GM10266 (cell line): ENCODE measurements at regions not wholly inside any gene's neighbourhood (a gene's known extent, or its start where the extent isn't known, plus 50 kb on each side); places are given as distances from the start of the nearest gene placed in this dataset.

ENCODE experiments used
- DNase-seq: peaks from one replicate; pipeline ENCODE4 v3.0.0; 2012; ENCODE audit errors: extremely low spot score
- TF ChIP-seq, protein P1 (sequence below): IDR thresholded peaks from 2 replicates; pipeline ENCODE4 v1.5.1; 2012; ENCODE audit warnings: mild to moderate bottlenecking, low read depth; ENCODE audit not compliant: control insufficient read depth, insufficient read depth; ENCODE audit errors: missing control alignments

GRCh38 chr6:12584631-12585405, 131.7 kb upstream of the PHACTR1 start:
- DNase-seq, result no peak
- TF ChIP-seq, protein P1, sequence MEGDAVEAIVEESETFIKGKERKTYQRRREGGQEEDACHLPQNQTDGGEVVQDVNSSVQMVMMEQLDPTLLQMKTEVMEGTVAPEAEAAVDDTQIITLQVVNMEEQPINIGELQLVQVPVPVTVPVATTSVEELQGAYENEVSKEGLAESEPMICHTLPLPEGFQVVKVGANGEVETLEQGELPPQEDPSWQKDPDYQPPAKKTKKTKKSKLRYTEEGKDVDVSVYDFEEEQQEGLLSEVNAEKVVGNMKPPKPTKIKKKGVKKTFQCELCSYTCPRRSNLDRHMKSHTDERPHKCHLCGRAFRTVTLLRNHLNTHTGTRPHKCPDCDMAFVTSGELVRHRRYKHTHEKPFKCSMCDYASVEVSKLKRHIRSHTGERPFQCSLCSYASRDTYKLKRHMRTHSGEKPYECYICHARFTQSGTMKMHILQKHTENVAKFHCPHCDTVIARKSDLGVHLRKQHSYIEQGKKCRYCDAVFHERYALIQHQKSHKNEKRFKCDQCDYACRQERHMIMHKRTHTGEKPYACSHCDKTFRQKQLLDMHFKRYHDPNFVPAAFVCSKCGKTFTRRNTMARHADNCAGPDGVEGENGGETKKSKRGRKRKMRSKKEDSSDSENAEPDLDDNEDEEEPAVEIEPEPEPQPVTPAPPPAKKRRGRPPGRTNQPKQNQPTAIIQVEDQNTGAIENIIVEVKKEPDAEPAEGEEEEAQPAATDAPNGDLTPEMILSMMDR, result no peak

- TF ChIP-seq, protein P1, result no peak
- DNase-seq, result no peak
Observed at GRCh38 chr6:12585497-12585958, 131.0 kb upstream of the PHACTR1 start.

DNA sequence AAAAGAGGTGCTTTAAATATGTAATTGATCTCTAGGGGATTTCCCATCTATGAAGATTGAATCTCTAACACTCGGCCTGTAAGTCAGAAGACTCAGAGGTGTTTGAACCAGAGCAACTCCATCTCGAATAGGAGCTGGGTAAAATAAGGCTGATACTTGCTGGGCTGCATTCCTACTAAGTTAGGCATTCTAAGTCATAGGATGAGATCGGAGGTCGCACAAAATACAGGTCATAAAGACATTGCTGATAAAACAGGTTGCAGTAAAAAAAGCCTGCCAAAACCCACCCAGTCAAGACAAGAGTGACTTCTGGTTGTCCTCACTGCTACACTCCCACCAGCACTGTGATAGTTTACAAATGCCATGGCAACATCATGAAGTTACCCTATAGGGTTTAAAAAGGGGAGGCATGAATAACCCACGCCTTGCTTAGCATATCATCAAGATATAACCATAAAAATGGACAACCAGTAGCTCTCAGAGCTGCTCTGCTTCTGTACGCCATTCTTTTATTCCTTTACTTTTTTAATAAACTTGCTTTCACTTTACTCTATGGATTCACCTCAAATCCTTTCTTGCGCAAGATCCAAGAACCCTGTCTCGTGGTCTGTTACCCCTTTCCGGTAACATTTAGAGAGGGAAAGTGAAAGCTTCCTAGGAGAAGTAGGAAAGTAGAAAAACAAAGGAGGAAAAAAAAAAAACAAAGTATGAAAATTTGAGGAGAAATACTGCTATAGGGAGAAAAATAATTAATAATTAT, 129.7 kb upstream of the PHACTR1 start:
- TF ChIP-seq, protein P1, result no peak
- no peak for DNase-seq

- TF ChIP-seq, protein P1, result no peak
Observed at GRCh38 chr6:12590901-12591300, 125.7 kb upstream of the PHACTR1 start.

GRCh38 chr6:12592634-12593033, 123.9 kb upstream of the PHACTR1 start:
- TF ChIP-seq, protein P1, result no peak
- DNase-seq, result no peak

More at GRCh38 chr6:12590901-12591300, 125.7 kb upstream of the PHACTR1 start:
- no peak for DNase-seq

DNA sequence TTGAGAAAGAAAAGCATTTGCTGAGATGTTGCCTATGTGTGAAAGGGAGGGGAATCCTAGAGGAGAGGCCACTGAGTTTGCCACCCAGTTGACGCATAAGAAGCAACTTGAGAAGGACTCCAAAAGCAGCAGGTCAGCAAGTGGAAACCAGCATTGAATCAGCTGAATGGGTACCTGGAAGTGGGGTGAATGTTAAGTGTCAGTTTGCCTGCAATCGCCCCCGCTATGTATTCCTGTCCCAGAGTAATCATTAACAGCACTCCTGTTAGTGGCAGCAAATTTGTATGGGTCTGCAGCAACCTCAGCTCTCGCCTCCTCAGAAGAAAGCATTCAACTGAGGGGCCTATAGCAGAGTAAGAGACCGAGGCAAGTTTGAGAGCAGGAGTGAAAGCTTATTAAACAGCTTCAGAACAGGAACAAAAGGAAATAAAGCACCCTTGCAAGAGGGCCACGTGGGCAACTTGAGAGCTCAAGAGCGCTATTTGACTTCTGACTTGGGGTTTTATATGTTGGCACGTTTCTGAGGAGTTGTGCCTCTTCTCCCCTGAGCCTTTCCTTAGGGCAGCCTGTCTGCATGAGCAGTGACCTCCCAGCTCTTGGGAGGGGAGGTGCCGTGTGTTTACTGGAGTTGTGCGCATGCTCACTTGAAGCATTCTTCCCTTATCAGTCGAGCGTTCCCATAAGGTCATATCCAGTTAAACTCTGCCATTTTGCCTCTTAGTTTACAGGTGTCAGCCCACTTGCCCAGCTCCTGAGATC, 122.6 kb upstream of the PHACTR1 start:
- DNase-seq, result no peak

More for the DNA sequence above, 122.6 kb upstream of the PHACTR1 start:
- TF ChIP-seq, protein P1, result no peak
